IMR-90 (cell line): ENCODE measurements at regions not wholly inside any gene's neighbourhood (a gene's known extent, or its start where the extent isn't known, plus 50 kb on each side); places are given as distances from the start of the nearest gene placed in this dataset.

ENCODE experiments used
- ATAC-seq: fragments of 200-7000 bp; cut with Tn5 transposase; 2 replicates; pipeline ENCODE4 v1.9.1; 2020; ENCODE audit warnings: low read depth, mild to moderate bottlenecking, moderate library complexity
- BruUV-seq: library from RNA; stranded (reverse); fragments of 400-500 nt; replicated peaks from 2 replicates; lab custom pipeline; 2021; lab: Mats Ljungman, UMichigan
- CTCF ChIA-PET: fragments of 300-600 bp; formaldehyde crosslinking; extraction: SDS; loops from one replicate; lab custom pipeline; 2021; ENCODE audit warnings: antibody characterized with exemption; lab: Yijun Ruan, JAX
- POLR2A ChIA-PET: fragments of 300-600 bp; sonication (Branson Sonifier 250); formaldehyde crosslinking; loops from one replicate; lab custom pipeline; 2022; ENCODE audit warnings: antibody characterized with exemption; ENCODE audit not compliant: unreplicated experiment; lab: Charles Lee
- DNase-seq: peaks from one replicate; pipeline ENCODE4 v3.0.0; 2013
- H2AFZ ChIP-seq: replicated peaks from 2 replicates; pipeline ENCODE3; 2013; ENCODE audit warnings: low read length, mild to moderate bottlenecking; ENCODE audit not compliant: poor library complexity
- H2AK5ac ChIP-seq: 2 replicates; pipeline ENCODE4 v1.6.1; 2013; ENCODE audit warnings: low read depth, low read length, inconsistent platforms
- H2AK9ac ChIP-seq: replicated peaks from 2 replicates; pipeline ENCODE3; 2013; ENCODE audit warnings: mild to moderate bottlenecking, low read depth, low read length, moderate library complexity; ENCODE audit not compliant: poor library complexity
- H2BK120ac ChIP-seq: 2 replicates; pipeline ENCODE4 v1.6.1; 2013; ENCODE audit warnings: low read depth, low read length, inconsistent platforms
- H2BK15ac ChIP-seq: 3 replicates; pipeline ENCODE4 v1.6.1; 2013; ENCODE audit warnings: low read depth, low read length, inconsistent platforms
- H2BK20ac ChIP-seq: 2 replicates; pipeline ENCODE4 v1.6.1; 2013; ENCODE audit warnings: low read depth, mild to moderate bottlenecking, inconsistent platforms, low read length, moderate library complexity
- H2BK5ac ChIP-seq: 2 replicates; pipeline ENCODE4 v1.6.1; 2013; ENCODE audit warnings: mild to moderate bottlenecking, low read depth, low read length, inconsistent platforms; ENCODE audit not compliant: poor library complexity, severe bottlenecking
- H3K14ac ChIP-seq: replicated peaks from 2 replicates; pipeline ENCODE4 v1.6.1; 2013; ENCODE audit warnings: low read depth, low read length, inconsistent platforms
- H3K18ac ChIP-seq: 2 replicates; pipeline ENCODE4 v1.6.1; 2013; ENCODE audit warnings: low read depth, low read length, control low read depth
- H3K23ac ChIP-seq: 2 replicates; pipeline ENCODE4 v1.6.1; 2013; ENCODE audit warnings: low read depth, low read length, inconsistent platforms
- H3K27ac ChIP-seq: 2 replicates; pipeline ENCODE4 v1.5.1; 2013; ENCODE audit warnings: mild to moderate bottlenecking, control low read depth, low read length; ENCODE audit not compliant: insufficient read depth
- H3K27me3 ChIP-seq: 2 replicates; pipeline ENCODE4 v1.6.1; 2013; ENCODE audit warnings: low read length; ENCODE audit not compliant: control insufficient read depth, insufficient read depth
- H3K36me3 ChIP-seq: 2 replicates; pipeline ENCODE4 v1.6.1; 2013; ENCODE audit warnings: low read length, mixed read lengths; ENCODE audit not compliant: control insufficient read depth, insufficient read depth
- H3K4ac ChIP-seq: 2 replicates; pipeline ENCODE4 v1.6.1; 2013; ENCODE audit warnings: low read depth, low read length, inconsistent platforms
- H3K4me1 ChIP-seq: 2 replicates; pipeline ENCODE4 v1.6.1; 2013; ENCODE audit warnings: low read length, mixed read lengths; ENCODE audit not compliant: control insufficient read depth, insufficient read depth
- H3K4me2 ChIP-seq: 2 replicates; pipeline ENCODE4 v1.6.1; 2013; ENCODE audit warnings: low read depth, mild to moderate bottlenecking, control low read depth, low read length, moderate library complexity
- H3K4me3 ChIP-seq: 2 replicates; pipeline ENCODE4 v1.5.1; 2013; ENCODE audit warnings: low read depth, mild to moderate bottlenecking, control low read depth, low read length, moderate library complexity; ENCODE audit not compliant: insufficient read depth
- H3K56ac ChIP-seq: 2 replicates; pipeline ENCODE4 v1.6.1; 2013; ENCODE audit warnings: low read length, inconsistent platforms; ENCODE audit not compliant: insufficient read depth; ENCODE audit errors: extremely low read depth
- H3K79me1 ChIP-seq, 2 experiments: 2 replicates each; pipeline ENCODE4 v1.6.1; 2013; ENCODE audit warnings: low read length in 2 of 2, inconsistent platforms in 1 of 2, low read depth in 1 of 2
- H3K9ac ChIP-seq: 2 replicates; pipeline ENCODE4 v1.6.1; 2013; ENCODE audit warnings: low read depth, low read length, control low read depth
- H3K9me1 ChIP-seq: 2 replicates; pipeline ENCODE4 v1.6.1; 2013; ENCODE audit warnings: low read length, inconsistent platforms; ENCODE audit not compliant: insufficient read depth
- H3K9me3 ChIP-seq: 2 replicates; pipeline ENCODE4 v1.6.1; 2013; ENCODE audit warnings: low read length; ENCODE audit not compliant: control insufficient read depth, insufficient read depth
- H4K20me1 ChIP-seq: 2 replicates; pipeline ENCODE4 v1.6.1; 2013; ENCODE audit warnings: low read length, inconsistent platforms; ENCODE audit not compliant: insufficient read depth
- H4K5ac ChIP-seq: 2 replicates; pipeline ENCODE4 v1.6.1; 2013; ENCODE audit warnings: mild to moderate bottlenecking, low read depth, low read length, control low read depth
- H4K8ac ChIP-seq, 2 experiments: 2 replicates each; pipeline ENCODE4 v1.6.1; 2013; ENCODE audit warnings: low read depth in 2 of 2, low read length in 2 of 2, control low read depth in 1 of 2, inconsistent platforms in 1 of 2
- H4K91ac ChIP-seq: 2 replicates; pipeline ENCODE4 v1.6.1; 2013; ENCODE audit warnings: low read depth, low read length, inconsistent platforms; ENCODE audit not compliant: insufficient read depth
- CHD1 ChIP-seq: IDR thresholded peaks from 2 replicates; pipeline ENCODE4 v1.6.1; 2012; ENCODE audit warnings: low read depth, low read length, improper control_type of control experiment
- ELK1 ChIP-seq: fragments of 150-350 bp; IDR thresholded peaks from 2 replicates; pipeline ENCODE4 v1.6.1; 2016; ENCODE audit warnings: low read depth, mild to moderate bottlenecking, low read length, moderate library complexity, borderline replicate concordance
- FOS ChIP-seq: fragments of 150-350 bp; IDR thresholded peaks from 2 replicates; pipeline ENCODE4 v1.6.1; 2016; ENCODE audit warnings: low read depth, low read length
- MAFK ChIP-seq: IDR thresholded peaks from 2 replicates; pipeline ENCODE4 v1.6.1; 2012; ENCODE audit warnings: low read depth, low read length, improper control_type of control experiment
- MAZ ChIP-seq: IDR thresholded peaks from 2 replicates; pipeline ENCODE4 v1.6.1; 2012; ENCODE audit warnings: low read depth, mild to moderate bottlenecking, low read length, improper control_type of control experiment, moderate library complexity, borderline replicate concordance
- POLR2A ChIP-seq: IDR thresholded peaks from 2 replicates; pipeline ENCODE4 v1.6.1; 2012; ENCODE audit warnings: mild to moderate bottlenecking, low read depth, low read length
- SMC3 ChIP-seq: fragments of 150-350 bp; IDR thresholded peaks from 2 replicates; pipeline ENCODE4 v1.6.1; 2016; ENCODE audit warnings: low read depth, mild to moderate bottlenecking, antibody characterized with exemption, low read length, moderate library complexity
- USF2 ChIP-seq: fragments of 150-350 bp; IDR thresholded peaks from 2 replicates; pipeline ENCODE4 v1.6.1; 2017; ENCODE audit warnings: mild to moderate bottlenecking, antibody characterized with exemption, low read length, low read depth
- WGBS, 2 experiments: methylation state at CpG; one replicate each; pipeline versions ENCODE4 v1.1.5 to v1.1.7; 2013; ENCODE audit warnings: missing lambda C conversion rate in 2 of 2; ENCODE audit not compliant: insufficient read length in 1 of 2; ENCODE audit errors: extremely low coverage in 2 of 2; 5-methylcytosine and 5-hydroxymethylcytosine counted together
- dilution Hi-C: fragments of 300-500 bp; cut with HindIII; formaldehyde crosslinking; loops from one replicate; pipeline ENCODE4 v1.14.3; 2018; ENCODE audit warnings: low sequenced_read_pairs; ENCODE audit not compliant: unreplicated experiment
- in situ Hi-C: fragments of 300-500 bp; cut with MboI; formaldehyde crosslinking; loops from 3 replicates; pipeline ENCODE4 v1.14.3; 2019; ENCODE audit warnings: low sequenced_read_pairs, inconsistent platforms, mixed read lengths
- intact Hi-C: fragments of 100-400 bp; cut with micrococcal nuclease; formaldehyde crosslinking; loops from 2 replicates; pipeline ENCODE4 v1.10.0; 2022

GRCh38 chr7:25922296-25922695 is 229.7 kb upstream of the NFE2L3 start:
- no peaks in the 10 kb centered on the region for H3K9me1 ChIP-seq
- no peak overlapping the region for H3K14ac ChIP-seq
- no peak overlapping the region for H3K4ac ChIP-seq
- H3K56ac ChIP-seq, result no peak overlapping the region
- no peak overlapping the region for H4K91ac ChIP-seq
- BruUV-seq, result no TSS peak
- no peak overlapping the region for H2AK5ac ChIP-seq
- in situ Hi-C loops (no loop called here), intact Hi-C loops (no loop called here), dilution Hi-C loops (no loop called here)
- DNase-seq (no peak), ATAC-seq (no peak)
- no peak for TF ChIP-seq ELK1
- TF ChIP-seq SMC3, result no peak
- no peak for TF ChIP-seq CHD1
- TF ChIP-seq POLR2A, result no peak
- TF ChIP-seq MAFK, result no peak
- no peak for TF ChIP-seq MAZ
- no peak for TF ChIP-seq USF2
- no peak for TF ChIP-seq FOS
- H3K36me3 ChIP-seq, result no peaks in the 10 kb centered on the region
- no peak overlapping the region for H2BK5ac ChIP-seq
- ChIA-PET POLR2A (no interaction called here), CTCF (no interaction called here)
- no peak overlapping the region for H3K23ac ChIP-seq
- H3K79me1 ChIP-seq, result no peaks in the 10 kb centered on the region
- no peak overlapping the region for H2AFZ ChIP-seq
- no peak overlapping the region for H2BK20ac ChIP-seq
- no peak overlapping the region for H2BK15ac ChIP-seq
- no peak overlapping the region for H4K8ac ChIP-seq
- H4K5ac ChIP-seq, result no peak overlapping the region
- no peaks in the 10 kb centered on the region for H3K9me3 ChIP-seq
- H3K27ac ChIP-seq, result no peak overlapping the region
- no peak overlapping the region for H3K18ac ChIP-seq
- H2AK9ac ChIP-seq, result no peak overlapping the region
- H4K20me1 ChIP-seq, result no peaks in the 10 kb centered on the region
- no peak overlapping the region for H3K4me2 ChIP-seq
- H3K4me1 ChIP-seq, result no peaks in the 10 kb centered on the region
- H3K4me3 ChIP-seq, result no peak overlapping the region
- H3K27me3 ChIP-seq, result no peaks in the 10 kb centered on the region
- WGBS, 2 experiments, result no CpG with 5 or more reads among the region's 3 CpGs
- no peak overlapping the region for H2BK120ac ChIP-seq
- H3K9ac ChIP-seq, result no peak overlapping the region
